ENCODE measurements at regions not wholly inside any gene's neighbourhood (a gene's known extent, or its start where the extent isn't known, plus 50 kb on each side); places are given as distances from the start of the nearest gene placed in this dataset.
"Not testable (repeated sequence)": the region's sequence is repeated elsewhere in the genome, so short reads cannot be mapped to it uniquely, and the experiment has no call there.

GRCh38 chr10:63675171-63675570, 154.0 kb downstream of the REEP3 start:
- ChIA-PET POLR2A (no interaction called here), CTCF (interaction anchor here (0.9 kb wide), 1 partner anchor 16 kb away, joined by 4 read pairs; no protein-coding TSS in a partner anchor)

DNA sequence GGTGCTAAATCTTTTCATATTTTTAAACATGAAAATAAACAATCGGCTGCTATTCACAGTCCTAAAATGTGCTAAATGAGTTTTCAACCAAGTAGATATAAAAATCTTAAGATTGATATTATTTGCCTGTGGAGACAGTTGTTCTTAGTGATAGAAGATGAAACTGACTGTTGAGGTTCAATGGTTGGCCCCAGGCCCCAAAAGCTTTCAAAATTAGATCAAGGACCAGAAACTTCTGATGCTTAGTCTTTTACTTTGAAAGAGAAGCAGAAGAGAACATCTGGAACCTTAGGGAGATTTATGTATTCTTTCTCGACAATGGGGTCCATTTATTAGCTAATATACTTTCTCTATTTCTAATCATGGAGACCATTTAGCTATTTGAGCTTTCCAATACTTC, 155.8 kb downstream of the REEP3 start:
- CTCF ChIA-PET: interaction anchor here (1.2 kb wide), 1 partner anchor 510 kb away, joined by 4 read pairs; no protein-coding TSS in a partner anchor
- POLR2A ChIA-PET: no interaction called here

DNA sequence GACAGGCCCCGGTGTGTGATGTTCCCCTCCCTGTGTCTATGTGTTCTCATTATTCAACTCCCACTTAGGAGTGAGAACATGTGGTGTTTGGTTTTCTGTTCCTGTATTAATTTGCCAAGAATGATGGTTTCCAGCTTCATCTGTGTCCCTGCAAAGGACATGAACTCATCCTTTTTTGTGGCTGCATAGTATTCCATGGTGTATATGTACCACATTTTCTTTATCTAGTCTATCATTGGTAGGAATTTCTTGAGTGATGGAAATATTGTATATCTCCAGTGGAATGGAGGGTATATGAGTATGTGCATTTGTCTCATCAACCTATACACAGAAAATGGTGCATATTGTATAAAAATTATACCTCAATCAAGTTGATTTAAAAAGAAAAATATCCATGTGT, 159.3 kb downstream of the REEP3 start:
- POLR2A ChIA-PET: not testable (repeated sequence)

GRCh38 chr10:63681993-63682697, 160.9 kb downstream of the REEP3 start:
- POLR2A ChIA-PET: no interaction called here
- CTCF ChIA-PET: no interaction called here

More for the DNA sequence above, 159.3 kb downstream of the REEP3 start:
- CTCF ChIA-PET: interaction anchor here (0.6 kb wide), 1 partner anchor 404 kb away, joined by 4 read pairs; no protein-coding TSS in a partner anchor

GRCh38 chr10:63682698-63683052, 161.5 kb downstream of the REEP3 start:
- CTCF ChIA-PET, POLR2A ChIA-PET: not testable (repeated sequence)

GRCh38 chr10:63683223-63683622, 162.0 kb downstream of the REEP3 start:
- ChIA-PET POLR2A (no interaction called here), CTCF (no interaction called here)

GRCh38 chr10:63683686-63684085, 162.5 kb downstream of the REEP3 start:
- ChIA-PET CTCF (no interaction called here), POLR2A (no interaction called here)

- CTCF ChIA-PET: interaction anchor here (0.9 kb wide), 1 partner anchor 55 kb away, joined by 3 read pairs; no protein-coding TSS in a partner anchor
Observed at GRCh38 chr10:63684257-63684936, 163.2 kb downstream of the REEP3 start.

GRCh38 chr10:63689768-63690167, 168.6 kb downstream of the REEP3 start:
- ChIA-PET CTCF (interaction anchor here (0.7 kb wide), 1 partner anchor 52 kb away, joined by 3 read pairs; no protein-coding TSS in a partner anchor), POLR2A (no interaction called here)

More at GRCh38 chr10:63684257-63684936, 163.2 kb downstream of the REEP3 start:
- POLR2A ChIA-PET: no interaction called here

- ChIA-PET CTCF (interaction anchor here (0.7 kb wide), 1 partner anchor 27 kb away, joined by 3 read pairs; no protein-coding TSS in a partner anchor), POLR2A (no interaction called here)
Observed at GRCh38 chr10:63692220-63692896, 171.2 kb downstream of the REEP3 start.

GRCh38 chr10:63693021-63693420, 171.8 kb downstream of the REEP3 start:
- POLR2A ChIA-PET, CTCF ChIA-PET: not testable (repeated sequence)

- ChIA-PET CTCF (no interaction called here), POLR2A (no interaction called here)
Observed at GRCh38 chr10:63696205-63696604, 175.0 kb downstream of the REEP3 start.

DNA sequence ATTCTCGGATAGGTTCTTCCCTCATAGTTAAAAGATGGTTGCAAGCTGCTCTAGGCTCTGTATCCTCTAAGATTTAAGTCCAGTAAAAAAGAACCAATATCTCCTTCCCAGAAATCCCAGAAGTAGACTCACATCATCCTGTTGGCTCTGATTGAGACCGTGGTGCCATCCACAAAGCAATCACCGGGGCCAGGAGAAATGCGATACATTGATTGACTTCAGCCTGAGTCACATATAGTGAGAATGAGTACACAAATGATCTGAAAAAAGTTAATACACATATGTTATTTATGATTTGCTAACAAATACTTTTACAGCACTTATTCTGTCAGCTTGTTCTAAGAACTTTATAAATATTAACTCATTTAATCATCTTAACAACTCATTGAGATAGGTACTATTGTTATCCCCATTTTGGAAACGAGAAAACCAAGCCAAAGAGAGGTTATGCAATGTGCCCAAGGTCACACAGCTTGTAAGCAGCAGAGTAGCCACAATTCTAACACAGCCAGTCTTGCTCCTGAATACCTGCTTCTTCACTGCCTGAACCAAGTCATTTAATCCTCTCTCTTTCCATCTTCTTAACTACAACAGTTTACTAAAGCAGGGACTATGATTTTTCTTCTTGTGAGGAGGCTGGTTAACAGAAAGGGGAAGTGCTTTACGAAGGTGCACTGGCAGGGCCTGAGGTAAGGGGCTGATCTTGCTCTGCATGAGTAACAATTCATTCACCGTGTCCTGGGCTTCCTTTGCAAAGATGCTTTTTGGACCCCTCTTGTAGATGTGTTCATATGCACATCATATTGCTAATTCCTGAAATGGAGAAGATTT, 177.0 kb downstream of the REEP3 start:
- CTCF ChIA-PET: no interaction called here
- POLR2A ChIA-PET: no interaction called here

DNA sequence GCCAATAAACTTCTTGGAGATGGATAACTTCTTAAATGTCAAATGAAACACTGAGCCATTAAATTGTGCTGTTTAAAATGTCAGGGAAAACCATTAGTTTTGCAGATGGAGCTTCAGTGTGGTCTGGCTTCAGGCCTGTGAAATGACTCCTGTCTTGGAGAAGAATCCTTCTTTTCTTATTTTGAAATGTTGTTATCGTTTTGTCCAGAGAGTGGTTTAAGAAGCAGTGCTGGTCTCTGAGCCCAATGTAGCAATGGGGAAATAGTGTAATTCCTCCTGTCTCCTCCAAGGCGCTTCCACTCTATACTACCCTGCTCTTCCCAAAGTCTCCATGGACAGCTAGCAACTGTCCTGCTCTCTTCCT, 177.6 kb downstream of the REEP3 start:
- CTCF ChIA-PET: no interaction called here

DNA sequence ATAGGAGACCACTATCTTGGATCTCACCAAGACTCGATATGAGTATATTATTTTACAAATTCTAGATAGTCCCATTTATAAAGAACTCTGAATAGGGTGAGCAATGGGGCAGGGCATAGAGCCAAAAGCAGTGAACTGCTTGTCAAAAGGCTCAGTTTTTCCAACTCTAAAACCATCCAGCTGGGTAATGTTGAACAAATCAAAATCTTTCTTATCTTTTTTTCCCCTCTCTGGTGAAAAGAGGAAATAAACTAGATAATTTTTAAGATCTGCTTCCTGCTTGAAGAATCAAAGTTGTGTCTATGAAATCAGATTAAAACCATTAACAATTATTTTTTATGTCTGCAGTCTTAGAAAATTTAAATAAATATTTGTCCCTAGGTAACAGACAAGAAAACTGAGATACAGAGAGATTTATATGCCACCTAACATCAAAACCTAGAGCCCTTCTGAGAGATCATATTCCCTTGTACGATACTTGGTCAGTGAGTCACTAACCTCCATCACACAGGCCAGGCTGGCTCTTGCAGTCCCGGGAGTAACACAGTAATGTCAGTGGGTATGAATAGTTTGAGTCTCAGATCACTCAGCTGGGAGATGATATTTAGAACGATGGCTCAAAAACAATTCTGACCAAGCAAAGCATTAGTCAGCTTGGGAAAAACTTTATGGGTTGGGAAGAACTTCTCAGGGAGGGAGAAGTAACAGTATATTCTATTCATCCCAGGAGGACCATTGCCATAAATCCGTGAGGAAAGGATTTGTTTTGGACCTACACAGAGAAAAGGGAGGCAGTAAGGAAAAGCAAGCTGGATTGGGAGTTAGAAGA, 178.8 kb downstream of the REEP3 start:
- ChIA-PET POLR2A (no interaction called here), CTCF (no interaction called here)

More for the DNA sequence above, 177.6 kb downstream of the REEP3 start:
- POLR2A ChIA-PET: no interaction called here

DNA sequence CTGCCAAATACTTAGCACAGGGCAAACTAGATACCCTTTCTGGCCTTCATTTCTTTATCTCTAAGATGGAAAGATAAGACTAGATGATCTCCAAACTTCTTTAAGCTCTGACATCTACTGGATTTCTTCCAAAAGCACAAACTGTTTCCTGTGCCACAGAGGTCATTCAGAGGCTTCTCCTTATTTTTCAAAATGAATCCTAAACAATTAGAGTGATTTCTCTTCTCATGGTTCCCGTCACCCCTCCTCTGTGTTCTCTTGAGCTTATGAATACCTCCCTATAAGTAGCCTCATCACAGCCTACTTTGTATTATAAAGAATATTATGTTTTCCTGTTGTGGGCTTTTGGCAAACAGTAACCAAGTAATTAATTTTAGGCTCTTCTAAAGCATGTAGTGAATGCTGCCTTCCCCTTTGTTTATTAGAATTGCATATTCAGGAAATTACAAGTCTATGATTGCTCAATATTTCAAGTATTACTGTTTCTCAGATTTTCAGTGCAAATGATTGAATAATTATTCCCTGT, 179.5 kb downstream of the REEP3 start:
- CTCF ChIA-PET: no interaction called here
- POLR2A ChIA-PET: no interaction called here

DNA sequence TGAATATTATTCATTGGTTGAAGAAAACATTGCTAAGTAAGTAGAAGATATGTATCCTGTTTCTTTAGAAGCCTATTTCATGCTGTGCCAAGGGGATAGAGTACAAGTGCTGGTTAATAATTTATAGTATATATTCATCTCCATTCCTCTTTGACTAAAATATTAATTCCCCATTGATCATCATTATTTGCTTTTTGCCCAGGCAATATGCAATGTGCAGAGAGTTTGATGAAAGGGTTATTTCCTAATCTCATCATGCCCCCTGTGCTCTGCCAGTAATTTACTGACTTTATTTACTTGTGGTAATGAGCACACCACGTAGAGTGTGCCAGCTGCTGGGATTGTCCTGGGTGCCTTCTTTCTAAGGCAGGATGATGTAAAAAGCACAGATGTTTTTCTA, 180.9 kb downstream of the REEP3 start:
- POLR2A ChIA-PET: no interaction called here

DNA sequence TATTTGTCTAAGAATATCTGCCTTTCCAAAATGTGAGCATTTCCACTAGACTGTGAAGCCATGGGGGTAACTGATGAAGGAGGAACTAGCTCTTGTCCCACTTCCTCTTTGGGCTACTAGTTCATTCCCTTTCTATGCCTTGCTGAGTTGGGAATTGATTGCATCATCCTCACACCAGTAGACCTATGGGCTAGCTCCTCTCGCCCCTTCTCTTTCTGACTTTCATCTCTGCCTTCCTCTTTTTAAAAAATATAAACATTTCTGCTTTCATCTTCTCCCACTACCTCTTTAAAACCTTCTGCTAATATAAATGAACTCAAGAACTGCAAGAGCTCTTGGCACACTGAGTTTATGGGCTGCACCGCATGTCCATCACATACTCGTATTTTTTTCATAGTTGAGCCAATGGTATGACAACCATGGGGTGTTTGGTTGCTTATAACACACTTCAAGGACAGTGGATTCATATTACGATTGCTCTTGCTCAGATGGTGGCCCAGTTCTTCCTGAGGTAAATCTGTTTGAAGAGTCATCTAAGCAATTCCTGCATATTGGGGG, 182.0 kb downstream of the REEP3 start:
- POLR2A ChIA-PET: no interaction called here
- CTCF ChIA-PET: no interaction called here

More for the DNA sequence above, 180.9 kb downstream of the REEP3 start:
- CTCF ChIA-PET: no interaction called here
